ENCODE measurements at regions not wholly inside any gene's neighbourhood (a gene's known extent, or its start where the extent isn't known, plus 50 kb on each side); places are given as distances from the start of the nearest gene placed in this dataset.
A peak's percentile ranks its signal among the peaks of the same experiment; 100 is the strongest.

GRCh38 chr3:22117751-22118346 lies 366.8 kb upstream of the ZNF385D start:
- peak in 1 of 5 donors; percentile 1 for DNase-seq

- DNase-seq, result no peak
These were observed 367.5 kb upstream of the ZNF385D start for GRCh38 chr3:22118542-22118941.

- DNase-seq, result no peak
These were observed 370.2 kb upstream of the ZNF385D start for GRCh38 chr3:22121068-22121701.

- DNase-seq, result no peak
These were observed 371.6 kb upstream of the ZNF385D start for GRCh38 chr3:22122567-22122966.

- DNase-seq, result no peak
These were observed 378.1 kb upstream of the ZNF385D start for GRCh38 chr3:22129101-22129500.

GRCh38 chr3:22141769-22142168 lies 390.8 kb upstream of the ZNF385D start:
- DNase-seq, result no peak

- DNase-seq, result no peak
These were observed 396.2 kb upstream of the ZNF385D start for GRCh38 chr3:22147161-22147560.

- DNase-seq, result no peak
These were observed 405.9 kb upstream of the ZNF385D start for GRCh38 chr3:22156868-22157267.

GRCh38 chr3:22157848-22158247 lies 406.8 kb upstream of the ZNF385D start:
- DNase-seq, result no peak

- DNase-seq, result no peak
These were observed 408.1 kb upstream of the ZNF385D start for GRCh38 chr3:22159004-22159695.

GRCh38 chr3:22161315-22161714 lies 410.3 kb upstream of the ZNF385D start:
- no peak for DNase-seq

- no peak for DNase-seq
These were observed 419.4 kb upstream of the ZNF385D start for GRCh38 chr3:22170370-22170769.

GRCh38 chr3:22172964-22173363 lies 422.0 kb upstream of the ZNF385D start:
- no peak for DNase-seq

GRCh38 chr3:22175947-22176346 lies 424.9 kb upstream of the ZNF385D start:
- no peak for DNase-seq

GRCh38 chr3:22176911-22177310 lies 425.9 kb upstream of the ZNF385D start:
- DNase-seq, result no peak

GRCh38 chr3:22189616-22190015 lies 438.6 kb upstream of the ZNF385D start:
- DNase-seq, result no peak

- no peak for DNase-seq
These were observed 448.1 kb upstream of the ZNF385D start for GRCh38 chr3:22199095-22199494.

GRCh38 chr3:22208844-22209243 lies 457.8 kb upstream of the ZNF385D start:
- DNase-seq, result no peak

GRCh38 chr3:22209578-22209977 lies 458.6 kb upstream of the ZNF385D start:
- no peak for DNase-seq

GRCh38 chr3:22210693-22211092 lies 459.7 kb upstream of the ZNF385D start:
- DNase-seq, result no peak

- no peak for DNase-seq
These were observed 465.6 kb upstream of the ZNF385D start for GRCh38 chr3:22216601-22217000.

- no peak for DNase-seq
These were observed 474.2 kb upstream of the ZNF385D start for GRCh38 chr3:22225161-22225560.

GRCh38 chr3:22228705-22229104 lies 477.7 kb upstream of the ZNF385D start:
- no peak for DNase-seq

GRCh38 chr3:22231061-22231460 lies 480.1 kb upstream of the ZNF385D start:
- no peak for DNase-seq
